H9 (cell line): ENCODE measurements at regions not wholly inside any gene's neighbourhood (a gene's known extent, or its start where the extent isn't known, plus 50 kb on each side); places are given as distances from the start of the nearest gene placed in this dataset.
A peak's percentile ranks its signal among the peaks of the same experiment; 100 is the strongest.

Source experiments
- DNase-seq: peaks from one replicate; pipeline ENCODE4 v3.0.0-alpha.2; 2017
- H2AFZ ChIP-seq: one replicate; pipeline ENCODE4 v1.6.1; 2013; ENCODE audit warnings: mild to moderate bottlenecking, low read length, control low read depth, moderate library complexity
- H2AK5ac ChIP-seq: 2 replicates; pipeline ENCODE4 v1.6.1; 2013; ENCODE audit warnings: low read length, control low read depth, mixed read lengths; ENCODE audit not compliant: insufficient read length
- H2BK120ac ChIP-seq: one replicate; pipeline ENCODE4 v1.6.1; 2013; ENCODE audit warnings: low read depth, mild to moderate bottlenecking, low read length, control low read depth, inconsistent platforms; ENCODE audit not compliant: poor library complexity, severe bottlenecking
- H2BK12ac ChIP-seq: 2 replicates; pipeline ENCODE4 v1.6.1; 2013; ENCODE audit warnings: low read length, control low read depth, mixed read lengths, low read depth; ENCODE audit not compliant: insufficient read length
- H2BK15ac ChIP-seq: 2 replicates; pipeline ENCODE4 v1.6.1; 2013; ENCODE audit warnings: low read depth, low read length, control low read depth
- H2BK20ac ChIP-seq: one replicate; pipeline ENCODE4 v1.6.1; 2013; ENCODE audit warnings: low read depth, mild to moderate bottlenecking, low read length, control low read depth, inconsistent platforms; ENCODE audit not compliant: poor library complexity, severe bottlenecking
- H2BK5ac ChIP-seq: 2 replicates; pipeline ENCODE4 v1.6.1; 2013; ENCODE audit warnings: low read length, control low read depth, mixed read lengths; ENCODE audit not compliant: insufficient read length
- H3K14ac ChIP-seq: 2 replicates; pipeline ENCODE4 v1.6.1; 2013; ENCODE audit warnings: low read length, control low read depth; ENCODE audit not compliant: insufficient read depth
- H3K18ac ChIP-seq: 2 replicates; pipeline ENCODE4 v1.6.1; 2013; ENCODE audit warnings: low read depth, mild to moderate bottlenecking, mixed read lengths, low read length, control low read depth; ENCODE audit not compliant: insufficient read length
- H3K23ac ChIP-seq: 2 replicates; pipeline ENCODE4 v1.6.1; 2013; ENCODE audit warnings: low read length, control low read depth, mixed read lengths, low read depth; ENCODE audit not compliant: insufficient read length
- H3K23me2 ChIP-seq: 2 replicates; pipeline ENCODE4 v1.6.1; 2013; ENCODE audit warnings: low read depth, mild to moderate bottlenecking, mixed read lengths, low read length, control low read depth; ENCODE audit not compliant: insufficient read length, poor library complexity, severe bottlenecking
- H3K27ac ChIP-seq: 2 replicates; pipeline ENCODE4 v1.5.1; 2013; ENCODE audit warnings: low read length, control low read depth, mixed read lengths, low read depth; ENCODE audit not compliant: insufficient read length
- H3K27me3 ChIP-seq: 2 replicates; pipeline ENCODE4 v1.6.1; 2013; ENCODE audit warnings: low read length, control low read depth, inconsistent platforms; ENCODE audit not compliant: insufficient read depth
- H3K4ac ChIP-seq: 2 replicates; pipeline ENCODE4 v1.6.1; 2013; ENCODE audit warnings: low read depth, mild to moderate bottlenecking, control low read depth, inconsistent platforms, low read length, moderate library complexity
- H3K4me1 ChIP-seq: 2 replicates; pipeline ENCODE4 v1.6.1; 2013; ENCODE audit warnings: low read length, control low read depth, inconsistent platforms; ENCODE audit not compliant: insufficient read depth
- H3K4me2 ChIP-seq: 2 replicates; pipeline ENCODE4 v1.6.1; 2013; ENCODE audit warnings: low read length, control low read depth, mixed read lengths; ENCODE audit not compliant: insufficient read length, insufficient read depth
- H3K56ac ChIP-seq: 2 replicates; pipeline ENCODE4 v1.6.1; 2013; ENCODE audit warnings: low read depth, mild to moderate bottlenecking, mixed read lengths, low read length, control low read depth; ENCODE audit not compliant: insufficient read length
- H3K79me1 ChIP-seq: 2 replicates; pipeline ENCODE4 v1.6.1; 2013; ENCODE audit warnings: low read depth, mild to moderate bottlenecking, moderate library complexity, low read length, control low read depth, inconsistent platforms; ENCODE audit not compliant: insufficient read depth, poor library complexity, severe bottlenecking
- H3K79me2 ChIP-seq: 2 replicates; pipeline ENCODE4 v1.6.1; 2013; ENCODE audit warnings: low read length, control low read depth, inconsistent platforms; ENCODE audit not compliant: insufficient read depth
- H3K9ac ChIP-seq: 2 replicates; pipeline ENCODE4 v1.6.1; 2013; ENCODE audit warnings: low read length, control low read depth, mixed read lengths; ENCODE audit not compliant: insufficient read length; ENCODE audit errors: extremely low read depth
- H3K9me3 ChIP-seq: one replicate; pipeline ENCODE4 v1.6.1; 2013; ENCODE audit warnings: low read depth, low read length, inconsistent platforms; ENCODE audit not compliant: control insufficient read depth
- H3T11ph ChIP-seq: one replicate; pipeline ENCODE4 v1.6.1; 2013; ENCODE audit warnings: mild to moderate bottlenecking, low read length, control low read depth, inconsistent platforms
- H4K20me1 ChIP-seq: one replicate; pipeline ENCODE4 v1.6.1; 2013; ENCODE audit not compliant: control insufficient read depth, insufficient read length, insufficient read depth
- H4K5ac ChIP-seq: 2 replicates; pipeline ENCODE4 v1.6.1; 2013; ENCODE audit warnings: low read depth, mild to moderate bottlenecking, mixed read lengths, low read length, control low read depth; ENCODE audit not compliant: insufficient read length
- H4K8ac ChIP-seq: replicated peaks from 2 replicates; pipeline ENCODE4 v1.6.1; 2013; ENCODE audit warnings: low read length, control low read depth, mixed read lengths, low read depth; ENCODE audit not compliant: insufficient read length
- H4K91ac ChIP-seq: 2 replicates; pipeline ENCODE4 v1.6.1; 2013; ENCODE audit warnings: low read depth, mild to moderate bottlenecking, moderate library complexity, mixed read lengths, low read length, control low read depth; ENCODE audit not compliant: insufficient read length
- H3K27ac Mint-ChIP-seq, 3 experiments: 2 replicates in 2 of 3; 3 replicates in 1 of 3; pipeline ENCODE4 v1.8.0; 2020 to 2021; ENCODE audit warnings: mixed read lengths in 3 of 3, mild to moderate bottlenecking in 1 of 3, moderate library complexity in 1 of 3
- H3K27me3 Mint-ChIP-seq: 2 replicates; pipeline ENCODE4 v1.8.0; 2021; ENCODE audit warnings: low read depth, mild to moderate bottlenecking, moderate library complexity, mixed read lengths
- H3K36me3 Mint-ChIP-seq, 3 experiments: 2 replicates in 2 of 3; 3 replicates in 1 of 3; pipeline ENCODE4 v1.8.0; 2020 to 2021; ENCODE audit warnings: low read depth in 3 of 3, mixed read lengths in 3 of 3; ENCODE audit not compliant: insufficient read depth in 1 of 3
- H3K4me1 Mint-ChIP-seq, 2 experiments: 2 replicates each; pipeline ENCODE4 v1.8.0; 2020; ENCODE audit warnings: mixed read lengths in 2 of 2
- H3K4me3 Mint-ChIP-seq, 2 experiments: 2 replicates in 1 of 2; 3 replicates in 1 of 2; pipeline ENCODE4 v1.8.0; 2020 to 2021; ENCODE audit warnings: mild to moderate bottlenecking in 2 of 2, mixed read lengths in 2 of 2, moderate library complexity in 1 of 2
- H3K9me3 Mint-ChIP-seq, 2 experiments: 2 replicates in 1 of 2; 3 replicates in 1 of 2; pipeline ENCODE4 v1.8.0; 2020; ENCODE audit warnings: mild to moderate bottlenecking in 2 of 2, mixed read lengths in 2 of 2, moderate library complexity in 1 of 2
- WGBS: extraction: QIAGEN DNeasy Blood & Tissue Kit; methylation state at CpG from one replicate; pipeline ENCODE4 v1.1.7; 2013; ENCODE audit warnings: missing lambda C conversion rate, low lambda C conversion rate, mixed read lengths; ENCODE audit not compliant: insufficient read length; ENCODE audit errors: extremely low coverage; 5-methylcytosine and 5-hydroxymethylcytosine counted together
- TF ChIP-seq, protein P1 (sequence below): fragments of 200-600 bp; sonication (generic); conservative IDR thresholded peaks from 3 replicates; pipeline ENCODE4 v1.8.0; 2021; ENCODE audit warnings: antibody characterized with exemption, mild to moderate bottlenecking

DNA sequence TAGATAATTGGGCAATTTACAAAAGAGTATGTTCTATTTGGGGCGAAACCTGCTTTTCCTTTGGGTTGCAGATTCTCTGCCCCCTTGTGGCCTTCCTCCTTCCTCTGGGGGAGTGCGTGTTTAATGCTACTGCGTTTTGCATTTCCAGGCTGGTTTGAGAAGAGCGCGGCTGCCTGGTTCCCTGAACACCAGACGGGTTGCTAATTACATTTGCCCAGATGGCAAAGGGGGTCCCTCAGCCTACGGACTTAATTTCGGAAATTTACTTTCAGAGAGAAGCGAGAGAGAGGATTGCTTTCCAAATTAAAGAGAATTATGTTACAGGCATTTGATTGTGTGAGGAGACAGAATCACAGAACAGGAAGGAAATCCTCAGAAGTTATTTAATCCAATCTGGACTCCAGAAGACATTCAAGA lies 91.9 kb upstream of the JAZF1 start:
- no peak overlapping the region for H3T11ph ChIP-seq
- Mint-ChIP-seq H3K4me3 (peak overlapping the region in 1 of 2 experiments; percentile 28; a peak in 1 of 5 replicates), H3K27ac (peak overlapping the region; percentile 44 to 92 (median 85); a peak in 5 of 7 replicates), H3K9me3 (peaks cover 4 to 5% of the 10 kb centered on the region in 2 experiments), H3K36me3 (peaks cover 3 to 13% (median 7%) of the 10 kb centered on the region in 3 experiments; a peak in 6 of 7 replicates), H3K27me3 (no peaks in the 10 kb centered on the region), H3K4me1 (peaks cover 21 to 22% of the 10 kb centered on the region in 2 experiments)
- no peak overlapping the region for H3K4me2 ChIP-seq
- H2BK5ac ChIP-seq = no peak overlapping the region
- H3K79me1 ChIP-seq = no peaks in the 10 kb centered on the region
- H4K8ac ChIP-seq = no peak overlapping the region
- no peaks in the 10 kb centered on the region for H3K27me3 ChIP-seq
- no peak overlapping the region for H3K56ac ChIP-seq
- H3K23me2 ChIP-seq = no peaks in the 10 kb centered on the region
- H2BK120ac ChIP-seq = no peak overlapping the region
- no peak overlapping the region for H4K5ac ChIP-seq
- H3K9me3 ChIP-seq = no peaks in the 10 kb centered on the region
- H3K9ac ChIP-seq = no peak overlapping the region
- H4K91ac ChIP-seq = no peak overlapping the region
- no CpG with 5 or more reads among the region's 9 CpGs for WGBS
- no peak overlapping the region for H3K4ac ChIP-seq
- H3K14ac ChIP-seq = no peak overlapping the region
- H3K4me1 ChIP-seq = no peaks in the 10 kb centered on the region
- no peak overlapping the region for H3K18ac ChIP-seq
- H2AK5ac ChIP-seq = no peak overlapping the region
- H3K23ac ChIP-seq = no peak overlapping the region
- DNase-seq = peak; percentile 74
- H4K20me1 ChIP-seq = no peaks in the 10 kb centered on the region
- H2AFZ ChIP-seq = no peak overlapping the region
- H2BK12ac ChIP-seq = no peak overlapping the region
- no peak overlapping the region for H2BK20ac ChIP-seq
- no peak overlapping the region for H2BK15ac ChIP-seq
- TF ChIP-seq, protein P1, sequence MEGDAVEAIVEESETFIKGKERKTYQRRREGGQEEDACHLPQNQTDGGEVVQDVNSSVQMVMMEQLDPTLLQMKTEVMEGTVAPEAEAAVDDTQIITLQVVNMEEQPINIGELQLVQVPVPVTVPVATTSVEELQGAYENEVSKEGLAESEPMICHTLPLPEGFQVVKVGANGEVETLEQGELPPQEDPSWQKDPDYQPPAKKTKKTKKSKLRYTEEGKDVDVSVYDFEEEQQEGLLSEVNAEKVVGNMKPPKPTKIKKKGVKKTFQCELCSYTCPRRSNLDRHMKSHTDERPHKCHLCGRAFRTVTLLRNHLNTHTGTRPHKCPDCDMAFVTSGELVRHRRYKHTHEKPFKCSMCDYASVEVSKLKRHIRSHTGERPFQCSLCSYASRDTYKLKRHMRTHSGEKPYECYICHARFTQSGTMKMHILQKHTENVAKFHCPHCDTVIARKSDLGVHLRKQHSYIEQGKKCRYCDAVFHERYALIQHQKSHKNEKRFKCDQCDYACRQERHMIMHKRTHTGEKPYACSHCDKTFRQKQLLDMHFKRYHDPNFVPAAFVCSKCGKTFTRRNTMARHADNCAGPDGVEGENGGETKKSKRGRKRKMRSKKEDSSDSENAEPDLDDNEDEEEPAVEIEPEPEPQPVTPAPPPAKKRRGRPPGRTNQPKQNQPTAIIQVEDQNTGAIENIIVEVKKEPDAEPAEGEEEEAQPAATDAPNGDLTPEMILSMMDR = peak; percentile 80
- H3K27ac ChIP-seq = no peak overlapping the region
- H3K79me2 ChIP-seq = no peaks in the 10 kb centered on the region
